Testis (tissue), 2 donors: ENCODE measurements at regions not wholly inside any gene's neighbourhood (a gene's known extent, or its start where the extent isn't known, plus 50 kb on each side); places are given as distances from the start of the nearest gene placed in this dataset.

Experiments
- DNase-seq: peaks from one replicate; pipeline ENCODE4 v3.0.0-alpha.2; 2019
- H3K27ac ChIP-seq, 2 donors: fragments of 200-600 bp; sonication (generic); one replicate each; pipeline ENCODE4 v1.5.1; 2019
- H3K27me3 ChIP-seq: fragments of 200-600 bp; sonication (generic); one replicate; pipeline ENCODE4 v1.5.1; 2019
- H3K36me3 ChIP-seq: fragments of 200-600 bp; sonication (generic); one replicate; pipeline ENCODE4 v1.5.1; 2017; ENCODE audit warnings: low read depth; ENCODE audit errors: missing control alignments
- H3K4me1 ChIP-seq: fragments of 200-600 bp; sonication (generic); one replicate; pipeline ENCODE4 v1.5.1; 2019
- H3K4me3 ChIP-seq, 2 donors: fragments of 200-600 bp; sonication (generic); one replicate each; pipeline ENCODE4 v1.5.1; 2017 to 2019
- H3K9me3 ChIP-seq: fragments of 200-600 bp; sonication (generic); one replicate; pipeline ENCODE4 v1.5.1; 2017
- CTCF ChIP-seq, 3 experiments: fragments of 450-650 bp in 2 of 3; fragments of 200-600 bp in 1 of 3; sonication (generic) in 1 of 3; IDR thresholded peaks; one replicate each; pipeline ENCODE4 v1.5.1; 2016 to 2019; ENCODE audit warnings: antibody characterized with exemption in 3 of 3, mild to moderate bottlenecking in 2 of 3, moderate library complexity in 1 of 3
- POLR2A ChIP-seq: fragments of 450-650 bp; IDR thresholded peaks from one replicate; pipeline ENCODE4 v1.6.1; 2017; ENCODE audit warnings: antibody characterized with exemption, mild to moderate bottlenecking, moderate library complexity
- WGBS, 2 donors: methylation state at CpG; one replicate each; pipeline ENCODE4 v1.1.5; 2018; 5-methylcytosine and 5-hydroxymethylcytosine counted together
- intact Hi-C: fragments of 100-400 bp; cut with DNase I; formaldehyde crosslinking; loops from one replicate; pipeline ENCODE4 v1.15.1; 2023; ENCODE audit warnings: low total_unique reads

- Histone ChIP-seq H3K27me3 (no peaks in the 10 kb centered on the region), H3K9me3 (no peaks in the 10 kb centered on the region), H3K4me3 (no peak overlapping the region), H3K36me3 (no peaks in the 10 kb centered on the region), H3K27ac (no peak overlapping the region), H3K4me1 (no peaks in the 10 kb centered on the region)
- 85 to 88% methylated on average over 3 of the region's 3 CpGs for WGBS, 2 donors
- no peak for DNase-seq
- intact Hi-C loops, result no loop called here
- TF ChIP-seq CTCF (IDR thresholded peaks at IDR 0.05), result no peak
- TF ChIP-seq POLR2A, result no peak
These were observed 522.8 kb upstream of the CDH7 start for GRCh38 chr18:65227970-65228369.

GRCh38 chr18:65221736-65222135, 529.1 kb upstream of the CDH7 start:
- Histone ChIP-seq H3K4me3 (no peak overlapping the region), H3K9me3 (no peaks in the 10 kb centered on the region), H3K27ac (no peak overlapping the region), H3K36me3 (no peaks in the 10 kb centered on the region), H3K4me1 (no peaks in the 10 kb centered on the region), H3K27me3 (no peaks in the 10 kb centered on the region)
- no peak for DNase-seq
- 89 to 96% methylated on average over 1 of the region's 1 CpG for WGBS, 2 donors
- intact Hi-C loops, result no loop called here
- TF ChIP-seq POLR2A, result no peak
- no peak for TF ChIP-seq CTCF (IDR thresholded peaks at IDR 0.05)

- intact Hi-C loops, result no loop called here
- TF ChIP-seq CTCF (IDR thresholded peaks at IDR 0.05) (no peak), POLR2A (no peak)
- WGBS, 2 donors, result 90 to 94% methylated on average over 6 of the region's 6 CpGs
- H3K4me1 ChIP-seq, result no peaks in the 10 kb centered on the region
- H3K27ac ChIP-seq, result no peak overlapping the region
- H3K27me3 ChIP-seq, result no peaks in the 10 kb centered on the region
- H3K4me3 ChIP-seq, result no peak overlapping the region
- no peaks in the 10 kb centered on the region for H3K9me3 ChIP-seq
- no peak for DNase-seq
- no peaks in the 10 kb centered on the region for H3K36me3 ChIP-seq
These were observed 529.7 kb upstream of the CDH7 start for GRCh38 chr18:65221115-65221514.

- intact Hi-C loops, result no loop called here
- Histone ChIP-seq H3K27me3 (no peaks in the 10 kb centered on the region), H3K27ac (no peak overlapping the region), H3K36me3 (no peaks in the 10 kb centered on the region), H3K9me3 (no peaks in the 10 kb centered on the region), H3K4me1 (no peaks in the 10 kb centered on the region), H3K4me3 (no peak overlapping the region)
- 54 to 55% methylated on average over 11 of the region's 11 CpGs for WGBS, 2 donors
- DNase-seq, result no peak
- TF ChIP-seq POLR2A (no peak), CTCF (IDR thresholded peaks at IDR 0.05) (no peak)
These were observed 534.8 kb upstream of the CDH7 start for GRCh38 chr18:65215865-65216466.

GRCh38 chr18:65214456-65214855, 536.4 kb upstream of the CDH7 start:
- Histone ChIP-seq H3K4me3 (no peak overlapping the region), H3K27ac (no peak overlapping the region), H3K9me3 (no peaks in the 10 kb centered on the region), H3K4me1 (no peaks in the 10 kb centered on the region), H3K27me3 (no peaks in the 10 kb centered on the region), H3K36me3 (no peaks in the 10 kb centered on the region)
- intact Hi-C loops, result no loop called here
- no peak for TF ChIP-seq CTCF (IDR thresholded peaks at IDR 0.05)
- no peak for TF ChIP-seq POLR2A
- 74 to 78% methylated on average over 3 of the region's 3 CpGs for WGBS, 2 donors
- DNase-seq, result no peak
